GM11168 (cell line): ENCODE measurements at regions not wholly inside any gene's neighbourhood (a gene's known extent, or its start where the extent isn't known, plus 50 kb on each side); places are given as distances from the start of the nearest gene placed in this dataset.
"Not testable (repeated sequence)": the region's sequence is repeated elsewhere in the genome, so short reads cannot be mapped to it uniquely, and the experiment has no call there.

Experiments used
- in situ Hi-C: fragments of 300-500 bp; cut with MboI; formaldehyde crosslinking; loops from one replicate; pipeline ENCODE4 v1.12.0; 2022; ENCODE audit warnings: low sequenced_read_pairs; ENCODE audit not compliant: unreplicated experiment

- in situ Hi-C loops, result not testable (repeated sequence)
These were observed 128.8 kb upstream of the EGLN3 start for GRCh38 chr14:34079643-34080042.

GRCh38 chr14:34078117-34078743 lies 127.4 kb upstream of the EGLN3 start:
- in situ Hi-C loops, result no loop called here

DNA sequence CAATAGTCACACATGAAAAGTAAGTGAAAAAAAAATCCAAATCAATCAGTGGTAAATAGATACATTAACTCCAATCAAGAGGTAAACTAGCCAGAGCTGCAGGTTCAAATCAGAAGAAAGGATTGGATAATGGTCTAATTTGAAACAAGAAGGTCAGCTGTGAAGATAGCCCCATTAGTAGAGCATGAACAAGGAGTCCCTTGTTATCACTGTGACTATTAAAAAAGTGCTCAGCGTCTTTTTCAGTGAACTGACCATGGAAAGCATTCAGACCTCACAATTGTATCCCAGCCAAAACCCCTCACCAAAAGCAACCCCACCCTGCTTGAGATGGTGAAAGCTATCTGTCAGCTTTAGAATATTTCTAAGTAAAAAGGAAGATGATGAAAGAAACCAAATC lies 125.0 kb upstream of the EGLN3 start:
- in situ Hi-C loops, result no loop called here

DNA sequence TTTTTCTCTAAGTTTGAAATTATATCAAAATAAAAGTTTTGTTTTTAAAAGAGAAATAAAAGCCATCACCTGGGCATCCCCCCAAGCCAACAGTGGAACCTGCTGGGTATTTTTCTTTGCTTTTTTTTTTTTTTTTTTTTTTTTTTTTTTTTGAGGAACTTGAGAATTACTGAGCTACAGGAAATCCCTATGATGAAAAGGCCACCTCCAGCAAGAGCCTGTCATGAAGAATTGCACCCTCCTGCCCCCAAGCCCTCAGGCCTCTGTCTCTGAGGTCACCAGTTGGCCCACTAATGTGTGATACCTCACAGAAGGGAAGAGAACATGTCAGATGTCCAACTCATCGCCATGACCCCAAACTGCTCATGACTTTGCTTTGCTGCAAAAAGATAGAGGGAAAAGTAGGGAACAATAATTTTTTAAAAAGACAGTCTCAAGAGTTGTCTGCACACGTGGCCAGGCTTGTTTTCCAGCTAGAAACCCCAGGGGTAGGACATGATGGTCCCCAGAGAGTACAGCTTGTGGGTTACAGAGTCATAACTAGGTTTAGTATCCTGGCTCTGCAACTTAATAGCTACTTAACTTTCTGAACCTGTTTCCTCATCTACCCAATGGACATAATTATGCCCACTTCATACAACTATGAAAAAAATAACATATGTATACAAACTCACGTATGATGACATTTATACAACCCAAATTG lies 124.3 kb upstream of the EGLN3 start:
- in situ Hi-C loops, result no loop called here

GRCh38 chr14:34072921-34073320 lies 122.0 kb upstream of the EGLN3 start:
- in situ Hi-C loops, result no loop called here

GRCh38 chr14:34072401-34072800 lies 121.5 kb upstream of the EGLN3 start:
- in situ Hi-C loops, result no loop called here

- in situ Hi-C loops, result no loop called here
These were observed 120.1 kb upstream of the EGLN3 start for GRCh38 chr14:34070917-34071407.

DNA sequence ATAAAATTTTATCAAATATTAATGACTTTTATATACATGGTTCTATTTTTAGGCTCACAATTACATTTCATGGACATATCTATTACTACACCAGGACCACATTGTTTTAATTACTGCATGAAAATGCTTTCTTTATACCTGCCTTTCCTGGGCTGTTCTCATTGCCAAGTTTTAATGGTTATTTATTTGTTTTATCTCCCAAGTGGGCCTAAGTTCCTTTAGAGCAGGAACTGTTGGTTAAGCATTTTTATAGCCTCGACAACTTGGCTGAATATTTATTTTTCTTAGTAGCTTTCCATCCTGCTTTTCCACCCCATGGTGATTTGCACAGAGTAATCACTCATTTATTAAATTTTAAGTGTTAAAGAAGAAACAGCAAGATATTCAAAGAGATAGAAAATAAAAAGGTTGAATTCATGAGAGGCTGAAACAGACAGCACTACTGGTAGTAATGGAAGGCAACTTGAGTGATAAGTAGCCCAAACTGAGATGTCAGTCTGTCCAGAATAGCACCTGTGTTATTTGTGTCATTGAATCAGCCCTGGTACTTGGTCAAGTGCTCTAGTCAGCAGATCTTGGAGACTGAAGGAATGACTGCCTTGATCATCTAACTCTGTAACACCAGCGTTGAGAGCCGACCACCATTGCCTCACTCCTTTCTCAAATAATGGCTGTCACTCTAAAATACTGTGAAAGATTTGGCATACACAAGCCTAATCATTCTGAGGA lies 119.1 kb upstream of the EGLN3 start:
- in situ Hi-C loops, result no loop called here

- in situ Hi-C loops, result no loop called here
These were observed 116.7 kb upstream of the EGLN3 start for GRCh38 chr14:34067587-34067986.

DNA sequence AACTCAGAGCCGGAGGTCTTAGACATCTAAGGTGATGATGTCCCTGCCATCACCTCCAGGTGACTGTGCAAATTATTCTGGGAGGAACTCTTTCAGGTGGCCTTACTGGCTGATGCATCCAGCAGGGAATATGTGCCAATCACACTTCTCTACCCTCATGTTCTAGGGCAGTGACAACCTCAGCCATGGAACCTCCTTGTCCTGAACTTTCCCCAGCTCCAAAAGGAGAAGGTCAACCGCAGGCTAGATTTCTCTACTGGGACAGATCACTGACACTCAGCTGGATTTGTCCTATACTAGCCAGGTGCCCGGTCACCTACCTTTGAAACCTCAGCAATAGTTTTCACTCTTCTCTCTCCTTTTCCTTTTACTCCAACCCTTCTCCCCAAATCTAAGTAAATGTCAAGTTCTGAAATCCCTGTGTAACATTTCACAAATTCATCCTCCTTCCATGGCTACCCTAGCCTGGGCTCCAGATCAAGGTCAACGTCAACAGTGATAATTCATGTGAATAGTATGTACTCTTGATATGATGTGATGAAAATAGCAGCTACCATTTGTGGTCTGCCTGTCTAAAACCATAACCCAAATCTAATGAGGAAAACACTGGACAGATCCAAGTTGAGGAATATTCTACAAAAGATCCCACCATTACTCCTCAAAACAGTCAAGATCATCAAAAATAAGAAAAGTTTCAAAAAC lies 115.0 kb upstream of the EGLN3 start:
- in situ Hi-C loops, result no loop called here

DNA sequence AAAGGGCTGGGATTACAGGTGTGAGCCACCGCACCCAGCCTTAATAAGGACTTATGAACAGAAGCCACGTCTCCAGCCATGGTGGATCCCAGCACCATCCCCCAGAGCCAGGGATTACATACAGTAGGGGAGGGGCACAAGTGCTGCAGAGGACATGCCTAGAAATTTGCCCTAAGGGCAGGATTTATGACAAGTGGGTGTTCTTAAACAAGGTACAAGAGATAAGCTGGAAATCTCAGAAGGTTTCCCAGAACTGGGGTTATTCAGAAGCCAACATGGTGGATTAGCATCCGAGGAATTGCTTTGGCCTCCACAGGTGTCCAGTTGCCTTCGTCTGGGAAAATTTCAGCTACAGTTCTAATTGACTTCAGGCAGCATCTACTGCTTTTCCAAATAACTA lies 114.4 kb upstream of the EGLN3 start:
- in situ Hi-C loops, result no loop called here

DNA sequence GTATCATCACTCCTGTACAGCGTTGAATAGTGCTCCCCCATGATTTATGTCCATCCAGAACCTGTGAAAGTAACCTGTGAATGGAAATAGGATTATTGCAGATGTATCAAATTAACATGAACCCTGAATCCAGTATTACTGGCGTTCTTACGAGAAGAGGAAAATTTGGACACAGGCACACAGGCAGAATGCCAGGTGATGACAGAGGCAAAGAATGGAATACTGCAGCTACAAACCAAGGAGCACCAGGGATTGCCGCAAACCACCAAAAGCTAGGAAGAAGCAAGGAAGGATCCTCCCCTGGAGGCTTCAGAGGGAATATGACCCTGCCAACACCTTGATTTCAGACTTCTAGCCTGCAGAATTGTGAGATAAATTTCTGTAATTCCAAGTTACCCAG lies 113.5 kb upstream of the EGLN3 start:
- in situ Hi-C loops, result no loop called here

GRCh38 chr14:34063470-34064164 lies 112.7 kb upstream of the EGLN3 start:
- in situ Hi-C loops, result no loop called here

DNA sequence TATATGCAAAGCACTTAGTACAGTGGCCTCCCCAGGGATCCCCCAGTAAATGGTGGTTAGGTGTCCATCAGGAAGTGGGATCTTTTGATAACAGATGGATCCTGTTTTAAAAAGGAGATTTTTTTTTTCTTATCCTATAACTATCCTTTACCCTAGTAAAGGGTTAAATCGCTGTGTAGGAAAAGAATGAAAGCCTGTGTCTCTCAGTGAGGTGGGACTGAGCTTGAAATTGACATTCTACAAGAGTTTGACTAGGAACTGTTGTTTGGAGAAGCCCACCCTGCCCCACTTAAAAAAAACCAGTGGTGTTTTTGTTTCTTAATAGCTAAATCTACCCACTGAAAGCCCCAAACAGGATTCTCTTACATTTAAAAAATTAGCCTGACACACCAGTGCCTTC lies 112.2 kb upstream of the EGLN3 start:
- in situ Hi-C loops, result no loop called here

DNA sequence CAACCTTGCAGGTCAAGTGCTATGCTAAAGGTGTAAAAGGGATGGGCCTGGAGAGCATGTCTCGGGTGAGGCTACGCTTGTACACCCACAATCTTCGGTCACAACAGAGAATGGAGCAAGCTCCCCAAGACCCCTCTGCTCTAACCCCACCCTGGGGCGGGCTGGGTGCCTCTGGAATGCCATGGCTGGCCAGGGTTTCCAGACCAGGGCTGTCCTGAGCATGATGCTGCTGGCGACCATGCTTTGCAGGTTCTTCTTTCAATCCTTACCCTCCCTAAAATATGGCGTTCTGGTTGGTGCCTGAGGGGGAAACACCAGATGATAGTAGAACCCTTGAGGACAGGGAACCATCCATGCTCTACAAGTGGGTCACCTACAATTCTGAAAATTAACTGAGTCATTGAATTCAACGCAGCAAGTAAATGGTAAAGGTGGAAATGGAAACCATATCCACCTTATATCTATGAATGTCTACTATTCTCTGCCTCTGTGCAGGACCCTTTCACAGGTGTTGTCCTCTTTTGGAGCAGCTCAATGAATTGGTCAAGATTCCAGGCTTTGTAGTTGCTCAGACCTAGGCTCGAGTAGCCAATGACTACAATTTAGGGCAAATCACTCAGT lies 111.6 kb upstream of the EGLN3 start:
- in situ Hi-C loops, result no loop called here

- in situ Hi-C loops, result no loop called here
These were observed 109.8 kb upstream of the EGLN3 start for GRCh38 chr14:34060651-34060999.

DNA sequence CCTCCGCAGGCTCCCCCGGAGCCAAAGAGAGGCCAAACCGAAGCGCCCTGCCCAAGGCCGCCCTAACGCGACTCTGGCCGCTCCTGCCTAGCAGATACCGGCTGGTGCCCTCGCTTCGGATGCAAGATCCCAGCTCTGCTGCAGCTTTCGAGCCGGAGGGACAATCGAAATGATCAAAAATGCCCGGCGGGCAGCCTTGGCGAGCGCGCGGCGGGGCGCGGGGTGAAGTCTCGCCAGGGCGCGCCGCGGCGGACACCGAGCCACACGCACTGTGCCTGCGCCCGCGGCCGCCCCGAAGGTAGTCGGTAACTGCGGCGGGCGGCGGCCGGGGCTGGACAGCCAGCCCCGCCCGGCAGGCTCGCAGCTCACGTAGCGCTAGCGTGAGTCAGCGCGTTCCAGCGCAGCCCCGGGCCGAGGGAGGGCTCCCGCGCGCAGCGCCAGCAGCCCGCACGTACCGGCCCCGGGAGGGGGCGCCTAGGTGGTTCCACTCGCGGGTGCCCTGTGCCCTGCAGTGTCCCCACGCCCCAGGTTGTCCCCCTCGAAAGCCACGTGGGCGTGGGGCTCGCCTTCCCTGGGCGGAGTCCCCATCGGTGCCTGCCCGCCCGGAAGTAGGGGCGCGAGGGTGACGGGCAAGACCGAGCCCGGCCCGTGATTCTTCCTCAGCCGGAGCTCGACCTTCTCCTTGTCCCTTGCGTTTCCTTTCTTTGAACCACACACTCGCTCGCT lies 109.2 kb upstream of the EGLN3 start:
- in situ Hi-C loops, result no loop called here

DNA sequence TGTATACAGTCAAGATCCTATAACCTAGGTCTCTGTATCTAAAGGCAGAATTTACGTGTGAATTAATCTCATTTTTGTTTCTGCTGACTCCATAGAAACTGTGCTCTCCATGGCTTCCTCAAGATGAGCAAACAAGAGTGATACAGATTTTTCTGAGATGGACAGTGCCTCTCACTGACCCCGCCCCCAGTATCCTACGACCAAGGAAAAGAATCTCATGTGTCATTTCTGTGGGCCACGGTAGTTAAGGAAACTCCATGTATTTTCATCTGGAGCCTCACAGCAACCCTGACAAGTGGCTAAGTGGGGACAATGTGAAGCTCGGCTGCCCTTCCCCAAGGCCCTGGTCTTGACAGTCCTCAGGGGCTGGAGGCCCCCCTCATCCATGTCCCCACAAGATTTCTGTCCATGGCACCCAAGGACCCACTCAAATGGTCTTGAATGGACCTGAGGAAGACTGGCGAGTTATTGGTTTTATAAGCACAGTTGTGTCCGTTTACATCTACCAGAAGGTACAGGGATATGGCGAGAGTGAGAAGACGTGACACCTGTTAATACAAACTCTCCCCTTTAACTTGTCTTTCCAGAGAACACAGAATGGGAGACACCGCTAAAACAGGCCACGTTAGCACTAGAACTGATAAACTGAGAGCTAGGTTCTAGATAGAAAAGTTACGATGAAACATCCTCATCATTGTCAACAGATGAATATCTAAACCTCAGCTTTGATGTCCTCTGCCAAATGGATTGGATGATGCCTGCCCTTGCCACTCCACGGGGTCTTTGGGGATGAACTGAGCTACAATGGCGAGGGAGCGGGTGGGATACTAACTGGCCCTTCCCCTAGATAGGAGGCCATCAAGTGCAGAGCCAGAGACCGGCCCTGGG lies 108.4 kb upstream of the EGLN3 start:
- in situ Hi-C loops, result no loop called here
